Lung (tissue), 11 donors: ENCODE measurements at regions not wholly inside any gene's neighbourhood (a gene's known extent, or its start where the extent isn't known, plus 50 kb on each side); places are given as distances from the start of the nearest gene placed in this dataset.

ENCODE experiments used
- ATAC-seq: fragments of 200-7000 bp; cut with Tn5 transposase; one replicate; pipeline ENCODE4 v1.9.1; 2020; ENCODE audit warnings: moderate number of reproducible peaks; ENCODE audit not compliant: insufficient read depth, low FRiP score
- DNase-seq, 3 donors: peaks; one replicate each; pipeline ENCODE4 v3.0.0-alpha.2; 2013 to 2017
- H3K27ac ChIP-seq, 2 donors: one replicate each; pipeline ENCODE4 v1.5.1; 2013; ENCODE audit warnings: mild to moderate bottlenecking in 2 of 2, moderate library complexity in 2 of 2, control low read depth in 1 of 2, inconsistent platforms in 1 of 2, low read depth in 1 of 2, low read length in 1 of 2
- H3K27me3 ChIP-seq, 3 donors: one replicate each; pipeline ENCODE4 v1.5.1; 2013; ENCODE audit warnings: low read length in 2 of 3; ENCODE audit not compliant: control insufficient read depth in 3 of 3, insufficient read depth in 3 of 3
- H3K36me3 ChIP-seq, 4 donors: one replicate each; pipeline ENCODE4 v1.5.1; 2013; ENCODE audit warnings: low read length in 4 of 4, mild to moderate bottlenecking in 1 of 4, moderate library complexity in 1 of 4; ENCODE audit not compliant: control insufficient read depth in 4 of 4, insufficient read depth in 4 of 4
- H3K4me1 ChIP-seq, 5 donors: one replicate each; pipeline ENCODE4 v1.5.1; 2013; ENCODE audit warnings: low read length in 5 of 5, mild to moderate bottlenecking in 2 of 5, moderate library complexity in 1 of 5; ENCODE audit not compliant: control insufficient read depth in 5 of 5, insufficient read depth in 5 of 5
- H3K4me3 ChIP-seq: one replicate; pipeline ENCODE4 v1.5.1; 2013; ENCODE audit warnings: mild to moderate bottlenecking, control low read depth, moderate library complexity
- H3K9ac ChIP-seq, 2 donors: one replicate each; pipeline ENCODE4 v1.5.1; 2013; ENCODE audit warnings: low read length in 2 of 2, control low read depth in 1 of 2; ENCODE audit not compliant: insufficient read depth in 1 of 2
- H3K9me3 ChIP-seq, 4 donors: one replicate each; pipeline ENCODE4 v1.5.1; 2013; ENCODE audit warnings: low read length in 3 of 4, mild to moderate bottlenecking in 1 of 4, moderate library complexity in 1 of 4; ENCODE audit not compliant: control insufficient read depth in 4 of 4, insufficient read depth in 3 of 4
- CTCF ChIP-seq: IDR thresholded peaks from 2 replicates; pipeline ENCODE4 v1.5.1; 2012; ENCODE audit warnings: mild to moderate bottlenecking; ENCODE audit errors: control extremely low read depth, extremely low read depth
- WGBS, 2 donors: extraction: QIAGEN DNeasy Blood & Tissue Kit; methylation state at CpG; one replicate each; pipeline ENCODE4 v1.1.7; 2013; 5-methylcytosine and 5-hydroxymethylcytosine counted together
- donor health status: control.
- donor health status: control.
- donor health status: Bipolar disorder and iron deficiency.
- donor health status: healthy.
- donor health status: DM: yes; HTN: yes; CAD: no.

GRCh38 chr5:16345454-16345853, 120.1 kb downstream of the ZNF622 start:
- no peak overlapping the region for H3K27ac ChIP-seq
- no peak overlapping the region for H3K4me3 ChIP-seq
- TF ChIP-seq CTCF = no peak
- H3K27me3 ChIP-seq = no peaks in the 10 kb centered on the region
- 89 to 98% methylated on average over 1 of the region's 1 CpG for WGBS, 2 donors
- H3K9me3 ChIP-seq = no peaks in the 10 kb centered on the region
- no peaks in the 10 kb centered on the region for H3K36me3 ChIP-seq
- no peak overlapping the region for H3K9ac ChIP-seq
- no peak for ATAC-seq
- H3K4me1 ChIP-seq = no peaks in the 10 kb centered on the region
- DNase-seq = no peak

GRCh38 chr5:16326137-16326536, 139.5 kb downstream of the ZNF622 start:
- Histone ChIP-seq H3K4me1 (no peaks in the 10 kb centered on the region), H3K27me3 (no peaks in the 10 kb centered on the region), H3K27ac (no peak overlapping the region), H3K9ac (no peak overlapping the region), H3K9me3 (no peaks in the 10 kb centered on the region), H3K4me3 (no peak overlapping the region), H3K36me3 (no peaks in the 10 kb centered on the region)
- no peak for TF ChIP-seq CTCF
- no peak for DNase-seq
- 71 to 77% methylated on average over 7 of the region's 7 CpGs for WGBS, 2 donors
- ATAC-seq = no peak

GRCh38 chr5:16321284-16321683, 141.7 kb upstream of the MARCHF11 start:
- ATAC-seq (no peak), DNase-seq (no peak)
- Histone ChIP-seq H3K27ac (no peak overlapping the region), H3K9me3 (no peaks in the 10 kb centered on the region), H3K9ac (no peak overlapping the region), H3K36me3 (no peaks in the 10 kb centered on the region), H3K27me3 (no peaks in the 10 kb centered on the region), H3K4me3 (no peak overlapping the region), H3K4me1 (no peaks in the 10 kb centered on the region)
- TF ChIP-seq CTCF = no peak
- 97 to 98% methylated on average over 1 of the region's 1 CpG for WGBS, 2 donors

GRCh38 chr5:16315501-16315900, 135.9 kb upstream of the MARCHF11 start:
- Histone ChIP-seq H3K4me1 (no peaks in the 10 kb centered on the region), H3K4me3 (no peak overlapping the region), H3K9me3 (peaks cover 0 to 3% (median 0%) of the 10 kb centered on the region in 4 donors), H3K27me3 (peaks cover 0 to 2% (median 0%) of the 10 kb centered on the region in 3 donors), H3K27ac (no peak overlapping the region), H3K36me3 (no peaks in the 10 kb centered on the region), H3K9ac (no peak overlapping the region)
- TF ChIP-seq CTCF = no peak
- WGBS, 2 donors = 72 to 84% methylated on average over 2 of the region's 2 CpGs
- DNase-seq = peak in 2 of 3 donors; percentile 23 to 63
- no peak for ATAC-seq
